Lower leg skin (tissue), 4 donors: ENCODE measurements at regions not wholly inside any gene's neighbourhood (a gene's known extent, or its start where the extent isn't known, plus 50 kb on each side); places are given as distances from the start of the nearest gene placed in this dataset.

ENCODE experiments used
- DNase-seq, 2 donors: peaks; one replicate each; pipeline ENCODE4 v3.0.0-alpha.2; 2019; ENCODE audit warnings: low spot score in 2 of 2
- H3K4me3 ChIP-seq: fragments of 200-600 bp; sonication (generic); 2 replicates; pipeline ENCODE4 v1.5.1; 2017; ENCODE audit warnings: mild to moderate bottlenecking, low read depth; ENCODE audit not compliant: poor library complexity, severe bottlenecking
- CTCF ChIP-seq, 3 donors: fragments of 450-650 bp; IDR thresholded peaks; one replicate each; pipeline ENCODE4 v1.5.1; 2016; ENCODE audit warnings: antibody characterized with exemption in 3 of 3, mild to moderate bottlenecking in 3 of 3, moderate library complexity in 2 of 3
- POLR2A ChIP-seq, 2 donors: fragments of 450-650 bp; IDR thresholded peaks; one replicate each; pipeline ENCODE4 v1.6.1; 2016 to 2017; ENCODE audit warnings: antibody characterized with exemption in 2 of 2, mild to moderate bottlenecking in 1 of 2, moderate library complexity in 1 of 2
- WGBS, 2 donors: methylation state at CpG; one replicate each; pipeline ENCODE4 v1.1.5; 2018; 5-methylcytosine and 5-hydroxymethylcytosine counted together
- intact Hi-C: fragments of 100-400 bp; cut with DNase I; formaldehyde crosslinking; loops from one replicate; pipeline ENCODE4 v1.15.0; 2023; ENCODE audit warnings: low total_unique reads

GRCh38 chr2:175624211-175624761, 377.8 kb downstream of the LNPK start:
- TF ChIP-seq POLR2A (IDR thresholded peaks at IDR 0.05) (no peak), CTCF (IDR thresholded peaks at IDR 0.05) (no peak)
- no peak for DNase-seq
- intact Hi-C loops, result no loop called here
- H3K4me3 ChIP-seq, result no peak overlapping the region

- TF ChIP-seq POLR2A (IDR thresholded peaks at IDR 0.05) (no peak), CTCF (IDR thresholded peaks at IDR 0.05) (no peak)
- intact Hi-C loops, result no loop called here
- no peak overlapping the region for H3K4me3 ChIP-seq
- WGBS, 2 donors, result 86 to 96% methylated on average over 2 of the region's 2 CpGs
- DNase-seq, result no peak
Measured at GRCh38 chr2:175621821-175622220, 380.2 kb downstream of the LNPK start.

GRCh38 chr2:175620106-175620505, 382.0 kb downstream of the LNPK start:
- intact Hi-C loops, result no loop called here
- WGBS, 2 donors, result 20 to 22% methylated on average over 2 of the region's 2 CpGs
- DNase-seq, result no peak
- TF ChIP-seq CTCF (IDR thresholded peaks at IDR 0.05) (no peak), POLR2A (IDR thresholded peaks at IDR 0.05) (no peak)
- no peak overlapping the region for H3K4me3 ChIP-seq

- DNase-seq, result no peak
- H3K4me3 ChIP-seq, result no peak overlapping the region
- 54 to 69% methylated on average over 2 of the region's 2 CpGs for WGBS, 2 donors
- TF ChIP-seq CTCF (IDR thresholded peaks at IDR 0.05) (no peak), POLR2A (IDR thresholded peaks at IDR 0.05) (no peak)
- intact Hi-C loops, result no loop called here
Measured at GRCh38 chr2:175619179-175620045, 382.7 kb downstream of the LNPK start.

- WGBS, 2 donors, result 61 to 80% methylated on average over 6 of the region's 6 CpGs
- intact Hi-C loops, result no loop called here
- no peak for DNase-seq
- no peak overlapping the region for H3K4me3 ChIP-seq
- TF ChIP-seq CTCF (IDR thresholded peaks at IDR 0.05) (no peak), POLR2A (IDR thresholded peaks at IDR 0.05) (no peak)
Measured at GRCh38 chr2:175612280-175612679, 389.8 kb downstream of the LNPK start.
